Upper lobe of left lung (tissue), 6 donors: ENCODE measurements at regions not wholly inside any gene's neighbourhood (a gene's known extent, or its start where the extent isn't known, plus 50 kb on each side); places are given as distances from the start of the nearest gene placed in this dataset.

Experiments used
- ATAC-seq, 2 donors: fragments of 200-7000 bp; cut with Tn5 transposase; one replicate each; pipeline ENCODE4 v1.9.1; 2022; ENCODE audit warnings: mild to moderate bottlenecking in 2 of 2, moderate library complexity in 2 of 2; ENCODE audit not compliant: low FRiP score in 2 of 2
- DNase-seq, 2 donors: peaks; one replicate each; pipeline ENCODE4 v3.0.0-alpha.2; 2019 to 2020
- H3K27ac ChIP-seq, 4 donors: fragments of 200-600 bp; sonication (generic); one replicate each; pipeline ENCODE4 v1.5.1; 2016 to 2019
- H3K27me3 ChIP-seq, 4 donors: fragments of 200-600 bp; sonication (generic); one replicate each; pipeline ENCODE4 v1.5.1; 2017 to 2019
- H3K36me3 ChIP-seq, 4 donors: fragments of 200-600 bp; sonication (generic); one replicate each; pipeline ENCODE4 v1.5.1; 2016 to 2019
- H3K4me1 ChIP-seq, 4 donors: fragments of 200-600 bp; sonication (generic); one replicate each; pipeline ENCODE4 v1.5.1; 2018 to 2019
- H3K4me3 ChIP-seq, 4 donors: fragments of 200-600 bp; sonication (generic); one replicate each; pipeline ENCODE4 v1.5.1; 2017 to 2019; ENCODE audit warnings: mild to moderate bottlenecking in 2 of 4, moderate library complexity in 1 of 4
- H3K9me3 ChIP-seq, 4 donors: fragments of 200-600 bp; sonication (generic); one replicate each; pipeline ENCODE4 v1.5.1; 2018 to 2019
- EP300 ChIP-seq, 4 donors: sonication (generic); formaldehyde crosslinking; IDR thresholded peaks; one replicate each; pipeline ENCODE4 v1.5.1; 2017; ENCODE audit warnings: antibody characterized with exemption in 4 of 4, control low read depth in 2 of 4
- POLR2A ChIP-seq, 4 donors: fragments of 450-650 bp; IDR thresholded peaks; one replicate each; pipeline ENCODE4 v1.5.1; 2016 to 2017; ENCODE audit warnings: antibody characterized with exemption in 4 of 4, mild to moderate bottlenecking in 2 of 4
- POLR2AphosphoS5 ChIP-seq, 2 donors: sonication (generic); formaldehyde crosslinking; IDR thresholded peaks; one replicate each; pipeline ENCODE4 v1.5.1; 2017; ENCODE audit warnings: antibody characterized with exemption in 2 of 2
- WGBS, 2 donors: methylation state at CpG; one replicate each; pipeline ENCODE4 v1.1.5; 2017 to 2018; 5-methylcytosine and 5-hydroxymethylcytosine counted together
- TF ChIP-seq, protein P1 (sequence below), 6 experiments: fragments of 450-650 bp in 4 of 6; fragments of 200-600 bp in 2 of 6; sonication (generic) in 2 of 6; IDR thresholded peaks; one replicate each; pipeline ENCODE4 v1.5.1; 2016 to 2019; ENCODE audit warnings: antibody characterized with exemption in 6 of 6
- donor health status: DM: no; HTN: no; CAD: no; lungs with moderate emphysema.
- donor health status: DM: no; HTN: yes; CAD: no; lungs with severe emphysema.

DNA sequence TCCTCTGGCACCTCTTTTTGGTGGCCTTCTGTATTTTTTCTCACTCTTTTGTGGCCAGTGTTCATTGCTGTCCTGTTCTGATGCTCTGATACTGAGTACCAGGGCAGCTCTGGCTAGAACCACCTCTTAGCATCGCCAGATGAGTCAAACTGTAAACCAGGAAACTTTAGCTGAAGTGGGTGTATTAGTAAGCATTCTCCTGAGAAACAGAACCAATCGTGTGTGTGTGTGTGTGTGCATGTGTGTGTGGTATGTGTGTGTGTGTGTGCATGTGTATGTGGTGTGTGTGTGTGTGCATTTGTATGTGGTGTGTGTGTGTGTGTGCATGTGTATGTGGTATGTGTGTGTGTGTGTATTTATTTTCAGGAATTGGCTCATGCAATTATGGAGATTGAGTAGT, 166.3 kb upstream of the SKOR2 start:
- H3K9me3 ChIP-seq: no peaks in the 10 kb centered on the region
- 71 to 73% methylated on average over 2 of the region's 2 CpGs for WGBS, 2 donors
- peak in 1 of 2 donors; percentile 34 for ATAC-seq

DNA sequence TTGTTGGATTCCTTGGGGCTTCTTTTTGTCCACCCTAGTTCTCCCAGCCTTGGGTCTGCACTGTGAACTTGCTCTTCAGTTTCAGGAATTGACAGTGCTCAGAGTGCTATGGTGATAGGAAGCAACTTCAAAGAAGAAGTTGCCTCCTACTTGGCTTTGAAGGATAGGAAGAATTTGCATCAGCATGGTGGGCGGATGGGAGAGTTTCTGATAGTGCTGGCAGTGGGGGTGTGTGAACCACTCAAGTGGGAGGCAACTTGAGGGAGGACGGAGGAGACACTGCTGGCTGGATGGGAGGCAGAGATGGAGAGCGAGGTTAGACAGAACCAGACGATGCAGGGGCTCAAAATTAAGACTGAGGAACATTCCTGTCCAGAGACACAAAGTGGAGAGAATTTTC, 164.4 kb upstream of the SKOR2 start:
- no peak for ATAC-seq
- Histone ChIP-seq H3K4me3 (no peak overlapping the region), H3K36me3 (no peaks in the 10 kb centered on the region), H3K27ac (no peak overlapping the region), H3K4me1 (no peaks in the 10 kb centered on the region), H3K27me3 (no peaks in the 10 kb centered on the region), H3K9me3 (no peaks in the 10 kb centered on the region)
- WGBS, 2 donors: 51 to 63% methylated on average over 4 of the region's 4 CpGs
- TF ChIP-seq, protein P1, sequence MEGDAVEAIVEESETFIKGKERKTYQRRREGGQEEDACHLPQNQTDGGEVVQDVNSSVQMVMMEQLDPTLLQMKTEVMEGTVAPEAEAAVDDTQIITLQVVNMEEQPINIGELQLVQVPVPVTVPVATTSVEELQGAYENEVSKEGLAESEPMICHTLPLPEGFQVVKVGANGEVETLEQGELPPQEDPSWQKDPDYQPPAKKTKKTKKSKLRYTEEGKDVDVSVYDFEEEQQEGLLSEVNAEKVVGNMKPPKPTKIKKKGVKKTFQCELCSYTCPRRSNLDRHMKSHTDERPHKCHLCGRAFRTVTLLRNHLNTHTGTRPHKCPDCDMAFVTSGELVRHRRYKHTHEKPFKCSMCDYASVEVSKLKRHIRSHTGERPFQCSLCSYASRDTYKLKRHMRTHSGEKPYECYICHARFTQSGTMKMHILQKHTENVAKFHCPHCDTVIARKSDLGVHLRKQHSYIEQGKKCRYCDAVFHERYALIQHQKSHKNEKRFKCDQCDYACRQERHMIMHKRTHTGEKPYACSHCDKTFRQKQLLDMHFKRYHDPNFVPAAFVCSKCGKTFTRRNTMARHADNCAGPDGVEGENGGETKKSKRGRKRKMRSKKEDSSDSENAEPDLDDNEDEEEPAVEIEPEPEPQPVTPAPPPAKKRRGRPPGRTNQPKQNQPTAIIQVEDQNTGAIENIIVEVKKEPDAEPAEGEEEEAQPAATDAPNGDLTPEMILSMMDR (IDR thresholded peaks at IDR 0.05): no peak
- TF ChIP-seq POLR2AphosphoS5 (IDR thresholded peaks at IDR 0.05) (no peak), POLR2A (IDR thresholded peaks at IDR 0.05) (no peak), EP300 (IDR thresholded peaks at IDR 0.05) (no peak)
- DNase-seq: no peak

More for the DNA sequence above, 166.3 kb upstream of the SKOR2 start:
- no peak for TF ChIP-seq EP300 (IDR thresholded peaks at IDR 0.05)
- TF ChIP-seq, protein P1 (IDR thresholded peaks at IDR 0.05): no peak
- TF ChIP-seq POLR2AphosphoS5 (IDR thresholded peaks at IDR 0.05): no peak
- TF ChIP-seq POLR2A (IDR thresholded peaks at IDR 0.05): no peak
- Histone ChIP-seq H3K4me3 (no peak overlapping the region), H3K36me3 (no peaks in the 10 kb centered on the region), H3K27ac (no peak overlapping the region), H3K27me3 (no peaks in the 10 kb centered on the region), H3K4me1 (no peaks in the 10 kb centered on the region)
- no peak for DNase-seq

DNA sequence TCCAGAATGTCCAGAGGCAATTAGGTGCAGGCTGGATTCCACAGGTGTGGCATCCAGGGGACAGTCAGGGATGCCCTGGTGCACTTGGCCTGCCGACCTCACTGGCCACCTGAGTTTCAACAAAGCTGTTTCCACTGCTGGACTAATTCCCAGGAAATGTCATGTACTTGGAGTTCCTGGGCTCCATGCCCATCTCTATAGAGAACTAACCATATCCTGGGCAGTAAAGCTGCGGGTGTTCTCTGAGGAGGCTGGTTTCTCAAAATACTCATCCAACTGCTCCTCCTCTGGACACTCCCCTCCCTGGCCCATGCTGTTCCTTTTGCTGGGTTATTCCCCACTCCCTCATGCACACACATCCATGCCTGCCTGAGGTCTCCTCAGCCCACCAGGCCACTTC, 161.9 kb upstream of the SKOR2 start:
- TF ChIP-seq POLR2AphosphoS5 (IDR thresholded peaks at IDR 0.05) (no peak), POLR2A (IDR thresholded peaks at IDR 0.05) (no peak), EP300 (IDR thresholded peaks at IDR 0.05) (no peak)
- TF ChIP-seq, protein P1 (IDR thresholded peaks at IDR 0.05): no peak
- H3K4me1 ChIP-seq: no peaks in the 10 kb centered on the region
- H3K4me3 ChIP-seq: no peak overlapping the region
- H3K9me3 ChIP-seq: no peaks in the 10 kb centered on the region
- WGBS, 2 donors: 17 to 69% methylated on average over 2 of the region's 2 CpGs
- DNase-seq: peak in 1 of 2 donors; percentile 36
- no peaks in the 10 kb centered on the region for H3K36me3 ChIP-seq
- no peaks in the 10 kb centered on the region for H3K27me3 ChIP-seq
- no peak for ATAC-seq
- no peak overlapping the region for H3K27ac ChIP-seq

DNA sequence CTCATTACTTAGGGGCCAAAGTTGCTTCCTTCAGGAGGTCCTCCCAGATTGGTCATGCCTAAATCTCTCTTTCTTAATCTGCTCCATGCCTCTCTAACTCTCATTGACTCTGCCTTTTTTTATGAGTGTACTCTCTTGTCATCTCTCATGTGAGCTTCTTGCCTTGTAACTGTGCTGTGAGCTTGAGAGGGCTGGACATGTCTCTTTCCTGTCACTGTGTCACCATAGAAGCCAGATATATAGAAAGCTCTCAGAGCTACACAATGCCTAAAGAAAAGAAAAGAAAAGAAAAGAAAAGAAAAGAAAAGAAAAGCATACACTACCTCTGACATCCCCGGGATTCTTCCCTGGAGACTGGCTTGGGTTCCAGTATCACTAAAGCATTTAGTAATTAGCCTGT, 161.5 kb upstream of the SKOR2 start:
- ATAC-seq: no peak
- no peaks in the 10 kb centered on the region for H3K36me3 ChIP-seq
- 71 to 85% methylated on average over 1 of the region's 1 CpG for WGBS, 2 donors
- H3K27me3 ChIP-seq: no peaks in the 10 kb centered on the region
- no peak for DNase-seq
- no peak overlapping the region for H3K4me3 ChIP-seq
- no peaks in the 10 kb centered on the region for H3K4me1 ChIP-seq
- H3K27ac ChIP-seq: no peak overlapping the region
- no peaks in the 10 kb centered on the region for H3K9me3 ChIP-seq
- TF ChIP-seq, protein P1 (IDR thresholded peaks at IDR 0.05): no peak
- no peak for TF ChIP-seq POLR2AphosphoS5 (IDR thresholded peaks at IDR 0.05)
- TF ChIP-seq POLR2A (IDR thresholded peaks at IDR 0.05): no peak
- TF ChIP-seq EP300 (IDR thresholded peaks at IDR 0.05): no peak

DNA sequence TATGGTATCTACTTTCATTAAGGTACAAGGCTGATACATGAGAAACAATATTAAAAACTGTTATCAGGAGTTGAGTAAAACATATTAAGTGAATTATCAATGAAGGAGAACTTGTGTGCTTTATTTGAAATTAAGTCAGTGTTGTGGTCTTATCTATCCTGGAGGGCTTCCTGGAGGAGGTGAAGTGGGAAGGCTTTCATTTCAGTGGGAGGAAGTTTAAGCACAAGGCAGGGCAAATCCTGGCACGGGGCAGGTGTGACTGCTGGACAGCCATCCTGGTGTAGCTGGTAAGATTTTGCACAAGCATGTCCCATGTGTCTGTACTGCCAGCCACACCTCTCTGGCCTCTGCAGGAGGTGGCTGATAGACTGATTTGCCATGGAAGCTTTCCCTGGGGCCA, 159.7 kb upstream of the SKOR2 start:
- 59 to 83% methylated on average over 1 of the region's 1 CpG for WGBS, 2 donors
- ATAC-seq: no peak
- Histone ChIP-seq H3K36me3 (no peaks in the 10 kb centered on the region), H3K4me1 (no peaks in the 10 kb centered on the region), H3K27me3 (no peaks in the 10 kb centered on the region), H3K27ac (no peak overlapping the region), H3K9me3 (no peaks in the 10 kb centered on the region), H3K4me3 (no peak overlapping the region)
- DNase-seq: no peak
- no peak for TF ChIP-seq EP300 (IDR thresholded peaks at IDR 0.05)
- TF ChIP-seq, protein P1 (IDR thresholded peaks at IDR 0.05): no peak
- no peak for TF ChIP-seq POLR2AphosphoS5 (IDR thresholded peaks at IDR 0.05)
- no peak for TF ChIP-seq POLR2A (IDR thresholded peaks at IDR 0.05)
